Fibroblast of gingiva (primary cell): ENCODE measurements at regions not wholly inside any gene's neighbourhood (a gene's known extent, or its start where the extent isn't known, plus 50 kb on each side); places are given as distances from the start of the nearest gene placed in this dataset.

Experiments
- DNase-seq: peaks from one replicate; pipeline ENCODE4 v3.0.0-alpha.2; 2011; ENCODE audit warnings: low read depth

- no peak for DNase-seq
Measured at GRCh38 chr9:115254287-115255180, 136.6 kb upstream of the TNC start.

GRCh38 chr9:115261656-115262081 is 143.7 kb upstream of the TNC start:
- DNase-seq: peak; percentile 14

GRCh38 chr9:115262477-115262876 is 144.5 kb upstream of the TNC start:
- DNase-seq: peak; percentile 89

- no peak for DNase-seq
Measured at GRCh38 chr9:115262952-115263351, 145.0 kb upstream of the TNC start.

GRCh38 chr9:115263371-115264075 is 145.6 kb upstream of the TNC start:
- peak; percentile 92 for DNase-seq

GRCh38 chr9:115264313-115264712 is 146.4 kb upstream of the TNC start:
- DNase-seq: peak; percentile 57

- DNase-seq: no peak
Measured at GRCh38 chr9:115267790-115268189, 149.8 kb upstream of the TNC start.

GRCh38 chr9:115275753-115276152 is 157.8 kb upstream of the TNC start:
- no peak for DNase-seq

- DNase-seq: no peak
Measured at GRCh38 chr9:115276621-115277020, 158.7 kb upstream of the TNC start.

GRCh38 chr9:115277301-115277700 is 159.3 kb upstream of the TNC start:
- DNase-seq: no peak

GRCh38 chr9:115278326-115279035 is 160.5 kb upstream of the TNC start:
- DNase-seq: no peak

- no peak for DNase-seq
Measured at GRCh38 chr9:115283395-115283794, 165.4 kb upstream of the TNC start.

- peak; percentile 35 for DNase-seq
Measured at GRCh38 chr9:115285836-115286235, 167.9 kb upstream of the TNC start.

GRCh38 chr9:115286411-115286810 is 168.5 kb upstream of the TNC start:
- DNase-seq: no peak

GRCh38 chr9:115289757-115290208 is 171.8 kb upstream of the TNC start:
- no peak for DNase-seq

- peak; percentile 13 for DNase-seq
Measured at GRCh38 chr9:115291841-115292240, 173.9 kb upstream of the TNC start.

GRCh38 chr9:115292584-115293279 is 174.8 kb upstream of the TNC start:
- DNase-seq: no peak

GRCh38 chr9:115295734-115296133 is 177.8 kb upstream of the TNC start:
- DNase-seq: no peak

GRCh38 chr9:115296831-115297565 is 179.0 kb upstream of the TNC start:
- peak; percentile 60 for DNase-seq

GRCh38 chr9:115300116-115300515 is 182.2 kb upstream of the TNC start:
- no peak for DNase-seq

- peak; percentile 7 for DNase-seq
Measured at GRCh38 chr9:115300874-115301273, 182.9 kb upstream of the TNC start.
